Spleen (tissue), 11 donors: ENCODE measurements at regions not wholly inside any gene's neighbourhood (a gene's known extent, or its start where the extent isn't known, plus 50 kb on each side); places are given as distances from the start of the nearest gene placed in this dataset.
A peak's percentile ranks its signal among the peaks of the same experiment; 100 is the strongest.

Experiments
- DNase-seq: peaks from one replicate; pipeline ENCODE4 v3.0.0-alpha.2; 2020
- H3K27ac ChIP-seq, 8 donors: fragments of 200-600 bp; sonication (generic) in 7 of 8; 1 replicate in 4 of 8; 2 replicates in 4 of 8; pipeline versions ENCODE4 v1.5.0 to v1.8.0; 2016 to 2021; ENCODE audit warnings: inconsistent platforms in 4 of 8, mild to moderate bottlenecking in 4 of 8, moderate library complexity in 1 of 8
- H3K27me3 ChIP-seq, 7 donors: fragments of 200-600 bp; sonication (generic) in 6 of 7; replicated peaks in 1 of 7; 1 replicate in 4 of 7; 2 replicates in 3 of 7; pipeline versions ENCODE4 v1.5.0 to v1.8.0; 2016 to 2021; ENCODE audit warnings: inconsistent platforms in 3 of 7, mild to moderate bottlenecking in 1 of 7
- H3K36me3 ChIP-seq, 6 donors: fragments of 200-600 bp; sonication (generic) in 5 of 6; 1 replicate in 4 of 6; 2 replicates in 2 of 6; pipeline versions ENCODE4 v1.5.0 to v1.8.0; 2016 to 2021; ENCODE audit warnings: inconsistent platforms in 2 of 6
- H3K4me1 ChIP-seq, 6 donors: fragments of 200-600 bp; sonication (generic) in 5 of 6; 1 replicate in 3 of 6; 2 replicates in 3 of 6; pipeline versions ENCODE4 v1.5.0 to v1.8.0; 2016 to 2021; ENCODE audit warnings: inconsistent platforms in 3 of 6
- H3K4me3 ChIP-seq, 8 donors: fragments of 200-600 bp; sonication (generic) in 7 of 8; 1 replicate in 4 of 8; 2 replicates in 4 of 8; pipeline versions ENCODE4 v1.5.0 to v1.8.0; 2016 to 2021; ENCODE audit warnings: inconsistent platforms in 4 of 8, mild to moderate bottlenecking in 4 of 8, moderate library complexity in 2 of 8
- H3K9me3 ChIP-seq, 8 donors: fragments of 200-600 bp; sonication (generic) in 7 of 8; 1 replicate in 4 of 8; 2 replicates in 4 of 8; pipeline versions ENCODE4 v1.5.0 to v1.8.0; 2016 to 2021; ENCODE audit warnings: inconsistent platforms in 4 of 8
- CTCF ChIP-seq, 11 experiments: fragments of 200-600 bp in 7 of 11; fragments of 450-650 bp in 4 of 11; sonication (generic) in 4 of 11; IDR thresholded peaks in 8 of 11; conservative IDR thresholded peaks in 3 of 11; 1 replicate in 7 of 11; 2 replicates in 4 of 11; pipeline versions ENCODE4 v1.4.0 to v1.8.0; 2016 to 2021; ENCODE audit warnings: antibody characterized with exemption in 11 of 11, inconsistent platforms in 4 of 11, mild to moderate bottlenecking in 1 of 11
- POLR2A ChIP-seq, 3 donors: fragments of 450-650 bp; IDR thresholded peaks; one replicate each; pipeline ENCODE4 v1.5.1; 2017; ENCODE audit warnings: antibody characterized with exemption in 3 of 3, mild to moderate bottlenecking in 1 of 3
- POLR2AphosphoS5 ChIP-seq, 3 donors: sonication (generic); formaldehyde crosslinking; IDR thresholded peaks; one replicate each; pipeline ENCODE4 v1.5.1; 2017; ENCODE audit warnings: antibody characterized with exemption in 3 of 3
- WGBS, 5 donors: extraction: QIAGEN DNeasy Blood & Tissue Kit in 3 of 5; methylation state at CpG; one replicate each; pipeline versions ENCODE4 v1.1.5 to v1.1.7; 2013 to 2018; 5-methylcytosine and 5-hydroxymethylcytosine counted together
- intact Hi-C: fragments of 100-400 bp; cut with DNase I; formaldehyde crosslinking; loops from one replicate; pipeline ENCODE4 v1.15.0; 2023; ENCODE audit warnings: low total_unique reads
- donor health status: healthy with polysubstance abuse.
- donor health status: DM: no; HTN: no; CAD: no; lungs with moderate emphysema.
- donor health status: DM: no; HTN: no; CAD: no.
- donor health status: Bipolar disorder and iron deficiency.
- donor health status: healthy.
- donor health status: DM: no; HTN: no; CAD: no.
- donor health status: DM: yes; HTN: yes; CAD: no.

GRCh38 chr2:183678908-183679307 lies 554.7 kb downstream of the NUP35 start:
- H3K36me3 ChIP-seq: no peaks in the 10 kb centered on the region
- no peaks in the 10 kb centered on the region for H3K27me3 ChIP-seq
- no peak overlapping the region for H3K4me3 ChIP-seq
- intact Hi-C loops: no loop called here
- peak; percentile 25 for DNase-seq
- H3K4me1 ChIP-seq: no peaks in the 10 kb centered on the region
- no peak overlapping the region for H3K27ac ChIP-seq
- H3K9me3 ChIP-seq: peaks cover 0 to 18% (median 7%) of the 10 kb centered on the region in 8 donors
- TF ChIP-seq POLR2A (IDR thresholded peaks at IDR 0.05) (no peak), CTCF (IDR thresholded peaks at IDR 0.05 in 8 of 11, conservative IDR thresholded peaks at IDR 0.05 in 3 of 11) (no peak), POLR2AphosphoS5 (IDR thresholded peaks at IDR 0.05) (no peak)
- 71 to 88% (median 86%) methylated on average over 5 of the region's 5 CpGs for WGBS, 5 donors

- TF ChIP-seq POLR2AphosphoS5 (IDR thresholded peaks at IDR 0.05) (no peak), POLR2A (IDR thresholded peaks at IDR 0.05) (no peak), CTCF (IDR thresholded peaks at IDR 0.05 in 8 of 11, conservative IDR thresholded peaks at IDR 0.05 in 3 of 11) (no peak)
- Histone ChIP-seq H3K4me3 (no peak overlapping the region), H3K36me3 (no peaks in the 10 kb centered on the region), H3K4me1 (no peaks in the 10 kb centered on the region), H3K27ac (no peak overlapping the region), H3K27me3 (no peaks in the 10 kb centered on the region), H3K9me3 (peaks cover 0 to 27% (median 16%) of the 10 kb centered on the region in 8 donors)
- DNase-seq: no peak
- 57 to 83% (median 69%) methylated on average over 2 of the region's 2 CpGs for WGBS, 5 donors
- intact Hi-C loops: no loop called here
Measured at GRCh38 chr2:183680573-183680972, 556.3 kb downstream of the NUP35 start.

- no peaks in the 10 kb centered on the region for H3K36me3 ChIP-seq
- H3K4me3 ChIP-seq: no peak overlapping the region
- intact Hi-C loops: no loop called here
- DNase-seq: no peak
- H3K27ac ChIP-seq: no peak overlapping the region
- H3K4me1 ChIP-seq: no peaks in the 10 kb centered on the region
- no peaks in the 10 kb centered on the region for H3K27me3 ChIP-seq
- TF ChIP-seq POLR2A (IDR thresholded peaks at IDR 0.05) (no peak), CTCF (IDR thresholded peaks at IDR 0.05 in 8 of 11, conservative IDR thresholded peaks at IDR 0.05 in 3 of 11) (no peak), POLR2AphosphoS5 (IDR thresholded peaks at IDR 0.05) (no peak)
- WGBS, 5 donors: 87 to 93% (median 90%) methylated on average over 2 of the region's 2 CpGs
- H3K9me3 ChIP-seq: peaks cover 0 to 41% (median 19%) of the 10 kb centered on the region in 8 donors
Measured at GRCh38 chr2:183684686-183685085, 560.4 kb downstream of the NUP35 start.

- H3K27me3 ChIP-seq: no peaks in the 10 kb centered on the region
- H3K4me1 ChIP-seq: no peaks in the 10 kb centered on the region
- H3K27ac ChIP-seq: no peak overlapping the region
- no peak overlapping the region for H3K4me3 ChIP-seq
- 51 to 72% (median 64%) methylated on average over 4 of the region's 4 CpGs for WGBS, 5 donors
- H3K9me3 ChIP-seq: peaks cover 0 to 54% (median 30%) of the 10 kb centered on the region in 8 donors
- H3K36me3 ChIP-seq: no peaks in the 10 kb centered on the region
- DNase-seq: no peak
- no peak for TF ChIP-seq POLR2AphosphoS5 (IDR thresholded peaks at IDR 0.05)
- TF ChIP-seq CTCF (IDR thresholded peaks at IDR 0.05 in 8 of 11, conservative IDR thresholded peaks at IDR 0.05 in 3 of 11): no peak
- no peak for TF ChIP-seq POLR2A (IDR thresholded peaks at IDR 0.05)
- intact Hi-C loops: no loop called here
Measured at GRCh38 chr2:183696028-183696427, 571.8 kb downstream of the NUP35 start.
